GM21529 (cell line): ENCODE measurements at regions not wholly inside any gene's neighbourhood (a gene's known extent, or its start where the extent isn't known, plus 50 kb on each side); places are given as distances from the start of the nearest gene placed in this dataset.
"Not testable (repeated sequence)": the region's sequence is repeated elsewhere in the genome, so short reads cannot be mapped to it uniquely, and the experiment has no call there.

Experiments used
- ATAC-seq: cut with Tn5 transposase; IDR thresholded peaks from one replicate; pipeline ENCODE4 v1.9.1; 2021; ENCODE audit not compliant: unreplicated experiment

DNA sequence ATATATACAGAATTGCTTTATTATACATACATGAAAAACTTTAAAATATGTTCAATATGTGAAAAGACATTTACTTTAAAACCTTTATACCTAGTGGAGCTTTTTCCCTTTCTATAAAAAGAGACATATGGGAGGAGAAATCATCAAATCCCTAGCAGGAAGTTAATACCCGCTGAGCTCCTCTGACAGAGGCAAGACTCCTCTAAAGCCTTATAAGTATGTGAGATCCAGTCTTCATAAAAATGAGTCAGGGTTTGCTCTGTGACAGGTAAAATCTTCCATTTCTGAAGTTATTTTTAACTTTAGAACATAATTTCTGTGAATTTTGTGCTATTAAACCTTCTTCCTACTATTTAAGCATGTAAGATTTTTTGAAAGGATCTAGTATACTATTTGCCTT is 634.4 kb upstream of the AADAT start:
- no peak for ATAC-seq

DNA sequence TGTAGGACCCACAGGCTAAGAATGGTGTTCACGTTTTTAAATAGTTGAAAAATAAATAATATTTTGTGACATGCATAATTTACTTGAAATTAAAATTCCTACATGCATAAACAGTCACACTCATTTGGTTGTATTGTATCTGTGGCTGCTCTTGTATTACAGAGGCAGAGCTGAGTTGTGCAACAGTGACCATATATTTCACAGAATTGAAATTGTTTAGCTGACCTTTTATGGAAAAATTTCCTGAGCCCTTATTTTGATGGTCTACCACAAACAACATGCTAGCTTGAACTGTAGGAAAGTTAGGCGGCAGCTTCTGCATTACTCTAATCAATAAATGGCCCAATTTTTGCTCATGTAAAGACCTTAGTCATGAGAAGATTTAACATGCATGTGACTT is 633.4 kb upstream of the AADAT start:
- ATAC-seq, result no peak

- ATAC-seq, result no peak
Observed at GRCh38 chr4:170721812-170722373, 632.1 kb upstream of the AADAT start.

DNA sequence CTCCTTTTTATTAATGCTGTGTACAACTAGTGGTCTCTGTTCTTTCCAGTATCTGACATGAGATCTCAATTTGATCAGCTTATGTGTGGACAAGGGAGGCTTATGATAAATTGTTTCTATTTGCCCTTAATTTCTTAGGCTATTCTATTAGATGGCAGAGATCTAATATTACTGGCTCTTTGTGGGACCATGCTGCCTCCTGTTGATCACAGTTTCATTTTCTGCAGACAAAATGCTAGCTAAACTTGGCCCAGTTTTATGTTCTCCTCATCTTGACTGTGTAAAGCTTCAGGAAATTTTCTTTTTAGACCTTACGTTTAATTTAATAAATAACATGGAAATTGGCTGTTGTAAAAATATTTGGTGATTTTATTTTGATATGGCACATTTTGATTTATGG is 627.1 kb upstream of the AADAT start:
- no peak for ATAC-seq

DNA sequence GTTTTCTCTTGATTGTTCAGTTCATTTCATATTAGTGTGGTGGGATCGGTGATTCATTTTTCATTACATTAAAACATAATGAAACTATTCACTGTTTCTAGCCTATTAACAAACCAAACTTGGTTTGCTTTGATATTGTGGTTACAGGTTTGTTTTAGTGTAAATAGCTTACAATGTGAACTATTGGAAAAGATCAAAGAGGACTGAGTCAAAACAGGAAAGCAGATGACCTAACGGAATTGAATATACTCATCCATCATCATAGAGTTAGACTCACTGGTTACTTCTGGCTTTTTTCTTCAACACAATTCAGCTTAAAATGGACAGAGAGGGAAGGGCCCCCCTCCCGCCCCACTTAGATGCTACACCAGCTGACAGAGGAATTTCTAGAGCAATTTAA is 616.2 kb upstream of the AADAT start:
- no peak for ATAC-seq

GRCh38 chr4:170700064-170700463 is 610.3 kb upstream of the AADAT start:
- ATAC-seq, result no peak

DNA sequence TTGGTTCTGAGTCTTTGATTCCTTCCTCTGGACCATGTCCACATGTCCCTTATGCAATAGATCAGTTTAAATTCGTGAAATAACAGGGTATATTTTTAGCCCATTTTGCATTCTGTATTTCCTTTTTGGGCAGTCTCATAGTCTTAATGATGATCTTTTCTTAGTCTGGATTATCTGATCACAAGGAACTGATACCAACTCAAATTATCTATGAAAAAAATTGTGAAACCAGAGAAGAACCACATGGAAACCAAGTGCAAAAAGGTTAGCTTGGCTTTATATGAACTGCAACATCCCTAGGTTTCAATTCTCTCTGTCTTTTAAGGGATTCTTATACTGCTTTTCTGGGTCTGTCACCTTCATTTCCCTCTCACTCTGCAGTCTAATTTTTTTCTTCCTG is 608.6 kb upstream of the AADAT start:
- no peak for ATAC-seq

DNA sequence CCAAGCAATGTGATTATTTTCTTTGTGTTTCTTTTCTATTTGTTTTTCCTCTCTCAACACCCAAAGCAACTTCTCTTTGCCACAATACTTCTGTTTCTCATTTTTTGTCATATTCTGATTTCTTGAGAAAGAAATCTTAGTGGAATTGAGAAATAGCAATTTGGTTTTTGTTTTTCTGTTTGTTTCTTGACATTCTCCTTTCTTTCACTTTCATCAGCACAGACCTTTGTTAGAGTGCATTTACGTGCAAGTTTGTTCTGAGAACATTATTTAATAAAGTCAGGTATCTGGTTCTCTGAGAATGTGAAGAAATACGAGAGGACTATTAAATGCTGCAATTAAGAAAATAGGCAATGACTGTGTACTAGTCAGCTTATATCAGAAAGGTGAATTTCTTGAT is 608.1 kb upstream of the AADAT start:
- ATAC-seq, result peak; percentile 38

DNA sequence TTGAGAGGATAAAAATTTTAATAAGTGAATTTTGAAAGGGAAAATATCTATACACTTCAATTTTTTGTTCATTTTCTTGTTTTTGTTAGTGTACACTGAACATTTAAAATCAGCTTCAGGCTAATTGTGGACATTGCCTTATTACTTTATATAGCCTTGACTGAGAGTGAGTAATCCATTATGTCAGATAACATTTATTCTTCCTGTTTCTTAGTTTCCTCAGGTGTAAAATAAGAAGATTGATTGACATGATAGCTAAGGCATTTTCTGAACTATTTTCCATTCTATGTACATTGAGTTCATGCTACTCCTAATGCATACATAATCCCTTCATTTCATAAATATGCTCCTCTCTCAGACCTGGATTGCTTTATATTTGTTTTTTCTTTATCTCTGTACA is 607.3 kb upstream of the AADAT start:
- no peak for ATAC-seq

- no peak for ATAC-seq
Observed at GRCh38 chr4:170691168-170691567, 601.4 kb upstream of the AADAT start.

- ATAC-seq, result no peak
Observed at GRCh38 chr4:170687751-170688150, 598.0 kb upstream of the AADAT start.

DNA sequence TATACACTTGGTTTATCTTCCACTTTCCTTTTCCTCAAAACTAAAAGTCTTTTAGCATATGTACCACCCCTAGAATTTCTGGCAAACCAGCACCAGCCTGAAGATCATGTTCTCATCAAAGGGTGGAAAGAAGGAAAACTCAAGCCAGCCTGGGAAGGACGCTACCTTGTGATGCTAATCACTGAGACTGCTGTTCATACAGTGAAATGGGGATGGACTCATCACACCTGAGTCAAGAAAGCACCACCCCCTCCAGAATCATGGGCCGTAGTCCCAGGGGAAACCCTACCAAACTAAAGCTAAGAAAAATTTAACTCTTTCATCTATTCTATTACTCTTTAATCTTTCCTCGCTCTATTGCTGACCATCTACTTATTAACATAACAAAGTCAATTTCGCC is 595.9 kb upstream of the AADAT start:
- not testable (repeated sequence) for ATAC-seq

DNA sequence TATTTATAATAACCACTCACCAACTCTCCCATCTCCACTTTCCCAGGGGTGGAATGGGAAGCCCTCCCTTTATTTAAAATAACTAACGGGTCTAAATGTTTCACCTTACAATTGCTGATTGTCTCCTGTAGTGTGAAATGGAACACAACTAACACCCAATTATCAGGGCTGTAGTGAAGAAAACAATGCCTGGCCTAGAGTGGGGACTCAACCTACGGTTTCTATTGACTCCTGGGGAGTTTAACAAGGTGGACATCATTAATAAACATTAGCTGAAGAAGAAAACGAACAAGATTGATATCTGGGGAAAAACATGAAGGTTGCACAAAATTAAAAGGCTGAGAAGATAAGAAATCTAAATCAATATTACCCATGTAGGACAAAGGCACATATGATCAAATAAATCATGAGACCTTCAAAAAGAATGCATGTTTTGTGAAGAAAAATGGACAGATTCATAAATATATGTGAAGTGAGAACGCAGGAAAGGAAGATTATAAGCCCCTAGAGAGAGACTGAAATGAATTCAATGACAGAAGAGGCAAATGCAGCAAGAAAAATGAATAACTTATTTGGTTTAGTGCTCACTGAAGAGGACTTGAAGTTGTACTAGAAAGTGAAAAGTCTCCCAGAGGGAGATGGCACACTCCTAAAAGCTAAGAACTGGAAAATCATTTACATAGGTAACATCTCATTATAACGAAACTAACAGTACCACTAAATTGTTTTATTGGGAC is 593.0 kb upstream of the AADAT start:
- no peak for ATAC-seq

DNA sequence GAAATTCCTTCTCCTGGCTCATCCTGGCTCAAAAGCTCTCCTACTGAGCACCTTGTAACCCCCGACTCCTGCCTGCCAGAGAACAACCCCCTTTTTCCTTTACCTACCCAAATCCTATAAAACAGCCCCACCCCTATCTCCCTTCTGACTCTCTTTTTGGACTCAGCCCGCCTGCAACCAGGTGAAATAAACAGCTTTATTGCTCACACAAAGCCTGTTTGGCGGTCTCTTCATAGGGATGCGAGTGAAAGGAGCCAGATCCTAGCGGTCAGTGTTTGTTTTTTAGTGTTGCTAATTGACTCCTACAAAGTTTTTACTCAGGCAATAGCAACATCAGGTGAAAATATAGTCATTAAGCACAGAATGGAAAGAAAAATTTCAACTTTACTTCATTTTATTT is 592.3 kb upstream of the AADAT start:
- ATAC-seq, result not testable (repeated sequence)

- no peak for ATAC-seq
Observed at GRCh38 chr4:170675568-170676262, 586.0 kb upstream of the AADAT start.

- no peak for ATAC-seq
Observed at GRCh38 chr4:170674176-170674575, 584.4 kb upstream of the AADAT start.

DNA sequence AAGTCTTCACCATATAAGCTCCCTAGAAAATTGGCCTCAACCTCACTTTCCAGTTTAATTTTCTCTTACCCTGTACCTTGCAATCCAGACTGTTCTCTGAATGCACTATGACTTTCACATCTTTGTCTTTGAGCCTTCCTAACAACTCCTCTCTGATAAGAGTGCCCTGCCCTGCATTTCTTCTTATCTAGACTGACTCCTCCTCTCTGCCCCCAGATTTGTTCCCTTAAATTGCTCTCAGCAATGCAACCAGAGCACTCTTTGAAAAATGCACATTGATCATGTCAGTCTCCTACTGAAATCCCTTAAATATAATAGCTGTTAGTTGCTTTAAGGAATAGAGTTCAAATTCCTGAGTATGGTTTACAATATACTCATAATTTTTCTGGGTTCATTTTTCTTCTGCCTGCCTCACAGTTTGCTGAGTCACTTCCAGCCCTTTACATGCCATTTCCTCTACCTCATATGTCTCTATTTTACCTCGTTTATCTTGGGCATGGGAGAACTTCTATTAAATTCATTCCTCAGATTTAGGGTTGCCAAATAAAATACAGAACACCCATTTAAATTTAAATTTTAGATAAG is 582.7 kb upstream of the AADAT start:
- ATAC-seq, result no peak

DNA sequence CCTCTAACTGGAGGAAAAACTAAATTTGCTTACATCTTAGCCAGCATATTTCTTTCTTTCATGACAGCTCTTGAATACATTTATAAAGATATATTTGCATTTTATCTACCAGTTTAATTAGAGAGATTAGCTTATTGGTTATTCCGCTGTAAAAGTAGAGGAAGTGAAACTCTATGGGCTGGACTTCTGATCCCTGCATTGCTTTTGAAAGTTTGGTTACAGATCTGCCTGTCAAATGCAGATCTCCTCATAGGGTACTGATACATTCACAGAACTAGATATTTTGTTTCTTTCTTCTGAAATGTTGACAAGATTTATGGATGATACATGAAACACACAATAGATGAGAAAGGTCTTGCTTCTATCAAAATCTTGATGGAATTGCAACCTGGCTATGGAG is 581.4 kb upstream of the AADAT start:
- no peak for ATAC-seq

- no peak for ATAC-seq
Observed at GRCh38 chr4:170667814-170668213, 578.1 kb upstream of the AADAT start.

- ATAC-seq, result no peak
Observed at GRCh38 chr4:170666909-170667308, 577.2 kb upstream of the AADAT start.

GRCh38 chr4:170662250-170662649 is 572.5 kb upstream of the AADAT start:
- ATAC-seq, result no peak

DNA sequence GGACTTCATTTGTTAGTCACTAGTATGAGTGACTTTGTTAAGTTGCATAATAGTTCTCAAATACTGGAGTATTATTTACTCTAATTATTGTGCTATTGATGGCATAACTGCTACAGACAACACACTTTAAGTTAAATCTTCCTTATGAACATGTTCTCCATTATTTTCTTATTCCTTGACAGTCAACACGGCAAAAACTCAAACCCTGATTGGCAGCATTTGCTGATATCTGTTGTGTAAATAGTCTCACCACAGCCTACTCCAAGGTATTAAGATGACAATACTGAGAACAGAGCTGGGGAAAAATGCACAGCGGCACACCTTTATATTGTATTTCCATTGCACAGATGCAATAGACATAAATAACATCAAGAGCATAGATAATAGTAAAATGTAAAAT is 568.0 kb upstream of the AADAT start:
- no peak for ATAC-seq
